HCT116 (cell line): ENCODE measurements at regions not wholly inside any gene's neighbourhood (a gene's known extent, or its start where the extent isn't known, plus 50 kb on each side); places are given as distances from the start of the nearest gene placed in this dataset.

Experiments
- ATAC-seq: fragments of 200-7000 bp; cut with Tn5 transposase; 2 replicates; pipeline ENCODE4 v1.9.1; 2020; ENCODE audit warnings: mild to moderate bottlenecking, moderate library complexity
- BruUV-seq: library from RNA; stranded (reverse); fragments of 400-500 nt; replicated peaks from 2 replicates; lab custom pipeline; 2021; lab: Mats Ljungman, UMichigan
- CTCF ChIA-PET: fragments of 300-600 bp; sonication (Branson Sonifier 250); formaldehyde crosslinking; loops from one replicate; lab custom pipeline; 2021; ENCODE audit warnings: antibody characterized with exemption; lab: Charles Lee
- POLR2A ChIA-PET: fragments of 300-600, 350-600 bp; sonication (Branson Sonifier 250); formaldehyde crosslinking; loops from one replicate; lab custom pipeline; 2021; ENCODE audit warnings: antibody characterized with exemption; lab: Charles Lee
- RAD21 ChIA-PET, 2 experiments: fragments of 300-600 bp; sonication (Branson Sonifier 250); formaldehyde crosslinking; loops; one replicate each; lab custom pipeline; 2023; ENCODE audit warnings: low total read pairs in 2 of 2; ENCODE audit not compliant: uncharacterized antibody in 2 of 2, unreplicated experiment in 2 of 2, low non-redundant PET in 1 of 2; lab: Charles Lee
- DNase-seq: peaks from one replicate; pipeline ENCODE4 v3.0.0-alpha.2; 2010; ENCODE audit warnings: low read depth, low spot score
- H2AFZ ChIP-seq: fragments of 200-600 bp; shearing (Covaris generic), sonication (generic); 2 replicates; pipeline ENCODE4 v1.6.1; 2017; ENCODE audit warnings: low read depth, mixed run types, mixed read lengths, antibody characterized with exemption, low read length; ENCODE audit not compliant: poor library complexity, severe bottlenecking
- H3K27ac ChIP-seq: 2 replicates; pipeline ENCODE4 v1.5.1; 2012; ENCODE audit warnings: low read depth, low read length
- H3K27me3 ChIP-seq: fragments of 200-600 bp; sonication (generic); 2 replicates; pipeline ENCODE4 v1.6.1; 2016; ENCODE audit warnings: mixed run types, low read length, mixed read lengths; ENCODE audit not compliant: insufficient read depth
- H3K36me3 ChIP-seq, 2 experiments: fragments of 200-500 bp in 1 of 2; fragments of 200-600 bp in 1 of 2; sonication (Bioruptor generic) in 1 of 2; sonication (generic) in 1 of 2; 2 replicates each; pipeline versions ENCODE4 v1.5.1 to v1.6.1; 2014 to 2016; ENCODE audit warnings: low read length in 2 of 2, inconsistent platforms in 1 of 2, mixed read lengths in 1 of 2, mixed run types in 1 of 2; ENCODE audit not compliant: insufficient read depth in 2 of 2, control insufficient read depth in 1 of 2
- H3K4me1 ChIP-seq, 2 experiments: fragments of 200-600 bp in 1 of 2; sonication (generic) in 1 of 2; 2 replicates each; pipeline versions ENCODE4 v1.5.1 to v1.6.1; 2012 to 2017; ENCODE audit warnings: low read length in 2 of 2, inconsistent platforms in 1 of 2, mild to moderate bottlenecking in 1 of 2, mixed read lengths in 1 of 2, mixed run types in 1 of 2, moderate library complexity in 1 of 2; ENCODE audit not compliant: insufficient read depth in 2 of 2, control insufficient read depth in 1 of 2
- H3K4me2 ChIP-seq: fragments of 200-600 bp; sonication (generic); 2 replicates; pipeline ENCODE4 v1.6.1; 2017; ENCODE audit warnings: mixed run types, low read length, mixed read lengths
- H3K4me3 ChIP-seq, 2 experiments: fragments of 200-600 bp in 1 of 2; sonication (generic) in 1 of 2; replicated peaks in 1 of 2; 2 replicates each; pipeline ENCODE4 v1.5.1; 2011 to 2016; ENCODE audit warnings: low read length in 2 of 2, control low read depth in 1 of 2, low read depth in 1 of 2, mild to moderate bottlenecking in 1 of 2, mixed read lengths in 1 of 2, mixed run types in 1 of 2
- H3K79me2 ChIP-seq: fragments of 200-600 bp; sonication (generic); 2 replicates; pipeline ENCODE4 v1.6.1; 2017; ENCODE audit warnings: mild to moderate bottlenecking, mixed run types, low read length, moderate library complexity, mixed read lengths; ENCODE audit not compliant: insufficient read depth
- H3K9ac ChIP-seq: fragments of 200-600 bp; sonication (generic); 2 replicates; pipeline ENCODE4 v1.6.1; 2016; ENCODE audit warnings: low read length, mixed read lengths
- H3K9me2 ChIP-seq: fragments of 200-600 bp; sonication (generic), shearing (Covaris generic); 2 replicates; pipeline ENCODE4 v1.6.1; 2017; ENCODE audit warnings: mixed run types, mild to moderate bottlenecking, moderate library complexity; ENCODE audit not compliant: insufficient read depth
- H3K9me3 ChIP-seq, 2 experiments: fragments of 200-500 bp in 1 of 2; fragments of 200-600 bp in 1 of 2; sonication (Bioruptor generic) in 1 of 2; sonication (generic) in 1 of 2; 2 replicates each; pipeline ENCODE4 v1.6.1; 2014 to 2017; ENCODE audit warnings: low read length in 2 of 2, mixed read lengths in 2 of 2, inconsistent platforms in 1 of 2, low read depth in 1 of 2, mild to moderate bottlenecking in 1 of 2, mixed run types in 1 of 2, moderate library complexity in 1 of 2; ENCODE audit not compliant: control insufficient read depth in 1 of 2, insufficient read depth in 1 of 2
- H4K20me1 ChIP-seq: fragments of 200-600 bp; sonication (generic), shearing (Covaris generic); 2 replicates; pipeline ENCODE4 v1.6.1; 2017; ENCODE audit warnings: mixed run types, mild to moderate bottlenecking, moderate library complexity; ENCODE audit not compliant: insufficient read depth
- CEBPB ChIP-seq: IDR thresholded peaks from 2 replicates; pipeline ENCODE4 v1.6.1; 2012; ENCODE audit warnings: low read depth
- EGR1 ChIP-seq: IDR thresholded peaks from 2 replicates; pipeline ENCODE4 v1.6.1; 2012; ENCODE audit warnings: low read depth
- ELF1 ChIP-seq: IDR thresholded peaks from 2 replicates; pipeline ENCODE4 v1.6.1; 2012; ENCODE audit warnings: low read depth, borderline replicate concordance
- FOSL1 ChIP-seq: IDR thresholded peaks from 2 replicates; pipeline ENCODE4 v1.6.1; 2012; ENCODE audit warnings: low read depth
- JUND ChIP-seq: IDR thresholded peaks from 2 replicates; pipeline ENCODE4 v1.6.1; 2012
- POLR2A ChIP-seq: IDR thresholded peaks from 2 replicates; pipeline ENCODE4 v1.7.0; 2011; ENCODE audit warnings: borderline replicate concordance; ENCODE audit not compliant: insufficient read depth, insufficient read length; ENCODE audit errors: extremely low read depth
- POLR2AphosphoS5 ChIP-seq: IDR thresholded peaks from 2 replicates; pipeline ENCODE4 v1.6.1; 2011; ENCODE audit warnings: mild to moderate bottlenecking, low read depth, low read length, moderate library complexity
- RAD21 ChIP-seq: IDR thresholded peaks from 2 replicates; pipeline ENCODE4 v1.6.1; 2012; ENCODE audit warnings: low read depth, mild to moderate bottlenecking
- SIN3A ChIP-seq: IDR thresholded peaks from 2 replicates; pipeline ENCODE4 v1.6.1; 2012; ENCODE audit warnings: low read depth
- SP1 ChIP-seq: IDR thresholded peaks from 2 replicates; pipeline ENCODE4 v1.6.1; 2012; ENCODE audit warnings: low read depth
- TCF7L2 ChIP-seq: IDR thresholded peaks from 2 replicates; pipeline ENCODE4 v1.7.0; 2011; ENCODE audit warnings: borderline replicate concordance, inconsistent platforms; ENCODE audit not compliant: insufficient read depth, insufficient read length; ENCODE audit errors: extremely low read depth
- YY1 ChIP-seq: IDR thresholded peaks from 2 replicates; pipeline ENCODE4 v1.6.1; 2011; ENCODE audit warnings: low read length, low read depth, moderate library complexity, mild to moderate bottlenecking; ENCODE audit not compliant: insufficient replicate concordance; ENCODE audit errors: extremely low read depth
- ZFX ChIP-seq: fragments of 450-650 bp; IDR thresholded peaks from 2 replicates; pipeline ENCODE4 v1.6.1; 2017
- ZNF274 ChIP-seq: fragments of 200-500 bp; sonication (Bioruptor generic); IDR thresholded peaks from 2 replicates; pipeline ENCODE4 v1.6.1; 2014; ENCODE audit warnings: mild to moderate bottlenecking, low read depth, low read length, inconsistent platforms
- intact Hi-C: fragments of 100-400 bp; cut with micrococcal nuclease; formaldehyde crosslinking; loops from 2 replicates; pipeline ENCODE4 v1.10.0; 2022
- TF ChIP-seq, protein P1 (sequence below): IDR thresholded peaks from 2 replicates; pipeline ENCODE4 v1.6.1; 2011; ENCODE audit warnings: mild to moderate bottlenecking, low read length, moderate library complexity; ENCODE audit not compliant: insufficient replicate concordance; ENCODE audit errors: extremely low read depth
- TF ChIP-seq, protein P2 (sequence below): IDR thresholded peaks from 2 replicates; pipeline ENCODE4 v1.6.1; 2012

DNA sequence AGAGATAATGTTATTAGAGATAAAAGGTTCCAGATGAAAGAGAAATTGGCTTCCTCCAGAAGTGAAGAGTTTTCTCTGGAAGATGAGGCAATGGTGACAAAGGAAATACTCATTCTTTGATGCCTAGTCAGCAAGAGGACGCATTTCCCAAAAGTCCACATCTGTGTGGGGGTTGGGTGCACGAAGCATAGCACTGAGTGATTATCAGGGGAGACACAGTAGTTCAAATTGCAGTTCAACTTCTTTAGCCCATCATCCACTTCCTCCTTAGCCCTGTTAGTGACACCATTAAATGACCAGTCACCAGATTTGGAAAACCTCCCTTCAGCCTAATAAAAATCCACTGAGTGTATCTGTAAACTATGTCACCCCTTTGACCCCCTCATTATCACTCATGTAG is 80.9 kb upstream of the PHLPP1 start:
- H3K9me3 ChIP-seq, result no peaks in the 10 kb centered on the region
- ChIA-PET CTCF (no interaction called here), RAD21 (no interaction called here), POLR2A (no interaction called here)
- no peaks in the 10 kb centered on the region for H3K27me3 ChIP-seq
- H4K20me1 ChIP-seq, result no peaks in the 10 kb centered on the region
- no peaks in the 10 kb centered on the region for H3K79me2 ChIP-seq
- no peak for TF ChIP-seq TCF7L2
- TF ChIP-seq JUND, result no peak
- no peak for TF ChIP-seq ELF1
- no peak for TF ChIP-seq SP1
- TF ChIP-seq RAD21, result no peak
- TF ChIP-seq ZFX, result no peak
- TF ChIP-seq FOSL1, result no peak
- TF ChIP-seq ZNF274, result no peak
- TF ChIP-seq SIN3A, result no peak
- no peak for TF ChIP-seq POLR2A
- intact Hi-C loops, result no loop called here
- H3K36me3 ChIP-seq, result no peaks in the 10 kb centered on the region
- peak overlapping the region; percentile 42 for H3K4me2 ChIP-seq
- no peak overlapping the region for H3K4me3 ChIP-seq
- DNase-seq (no peak), ATAC-seq (no peak)
- H3K9ac ChIP-seq, result no peak overlapping the region
- BruUV-seq, result no TSS peak
- H3K9me2 ChIP-seq, result no peaks in the 10 kb centered on the region
- H3K4me1 ChIP-seq, result peaks cover 6 to 12% of the 10 kb centered on the region in 2 experiments; a peak in 3 of 4 replicates
- no peak overlapping the region for H3K27ac ChIP-seq
- no peak overlapping the region for H2AFZ ChIP-seq

DNA sequence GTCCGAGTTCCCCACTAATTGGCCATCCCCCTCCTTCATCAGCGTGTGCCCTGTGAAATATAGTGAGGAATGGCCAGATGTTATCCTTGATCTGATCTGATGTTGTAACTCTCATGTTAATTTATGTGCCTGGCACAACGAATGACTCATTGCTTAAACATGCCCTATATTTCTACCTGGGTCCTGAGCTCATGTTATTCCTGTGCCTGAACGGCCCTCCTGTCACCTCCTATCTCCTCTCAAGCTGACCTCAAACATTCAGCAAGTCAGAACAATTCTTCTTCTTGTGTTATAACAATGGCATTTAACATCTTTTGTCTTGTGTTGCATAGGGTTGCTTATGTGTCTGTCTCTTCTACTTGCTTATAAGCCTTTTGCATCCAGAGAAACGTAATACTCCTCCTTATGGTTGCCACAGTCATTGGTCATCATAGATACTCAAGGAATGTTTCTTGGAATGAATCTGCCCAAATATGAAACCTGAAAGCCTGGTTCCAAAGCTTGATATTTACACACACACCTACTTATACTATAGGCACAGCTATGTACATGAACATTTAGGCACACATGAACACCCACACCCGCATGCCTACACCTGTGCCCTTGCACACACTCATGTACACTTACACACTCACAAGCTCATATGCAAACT is 80.2 kb upstream of the PHLPP1 start:
- intact Hi-C loops, result no loop called here

More for the DNA sequence above, 80.2 kb upstream of the PHLPP1 start:
- ATAC-seq (peak; percentile 60), DNase-seq (no peak)
- Histone ChIP-seq H4K20me1 (no peaks in the 10 kb centered on the region), H3K27me3 (no peaks in the 10 kb centered on the region), H3K27ac (no peak overlapping the region), H3K9me3 (no peaks in the 10 kb centered on the region), H3K4me1 (peaks cover 6 to 12% of the 10 kb centered on the region in 2 experiments; a peak in 3 of 4 replicates), H3K36me3 (no peaks in the 10 kb centered on the region), H3K4me2 (peak overlapping the region; percentile 42), H3K4me3 (no peak overlapping the region), H3K79me2 (no peaks in the 10 kb centered on the region), H2AFZ (no peak overlapping the region), H3K9me2 (no peaks in the 10 kb centered on the region), H3K9ac (no peak overlapping the region)
- BruUV-seq, result no TSS peak
- TF ChIP-seq SIN3A (no peak), ZNF274 (no peak), CEBPB (0 out of 2 replicates have a peak, but pooled peaks have one; percentile 22), POLR2AphosphoS5 (no peak), JUND (0 out of 2 replicates have a peak, but pooled peaks have one; percentile 26), FOSL1 (peak; percentile 31; the same call in 1 of the 2 replicates), ELF1 (no peak), EGR1 (no peak), YY1 (no peak)
- TF ChIP-seq, protein P1, sequence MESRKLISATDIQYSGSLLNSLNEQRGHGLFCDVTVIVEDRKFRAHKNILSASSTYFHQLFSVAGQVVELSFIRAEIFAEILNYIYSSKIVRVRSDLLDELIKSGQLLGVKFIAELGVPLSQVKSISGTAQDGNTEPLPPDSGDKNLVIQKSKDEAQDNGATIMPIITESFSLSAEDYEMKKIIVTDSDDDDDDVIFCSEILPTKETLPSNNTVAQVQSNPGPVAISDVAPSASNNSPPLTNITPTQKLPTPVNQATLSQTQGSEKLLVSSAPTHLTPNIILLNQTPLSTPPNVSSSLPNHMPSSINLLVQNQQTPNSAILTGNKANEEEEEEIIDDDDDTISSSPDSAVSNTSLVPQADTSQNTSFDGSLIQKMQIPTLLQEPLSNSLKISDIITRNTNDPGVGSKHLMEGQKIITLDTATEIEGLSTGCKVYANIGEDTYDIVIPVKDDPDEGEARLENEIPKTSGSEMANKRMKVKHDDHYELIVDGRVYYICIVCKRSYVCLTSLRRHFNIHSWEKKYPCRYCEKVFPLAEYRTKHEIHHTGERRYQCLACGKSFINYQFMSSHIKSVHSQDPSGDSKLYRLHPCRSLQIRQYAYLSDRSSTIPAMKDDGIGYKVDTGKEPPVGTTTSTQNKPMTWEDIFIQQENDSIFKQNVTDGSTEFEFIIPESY, result no peak
- TF ChIP-seq, protein P2, sequence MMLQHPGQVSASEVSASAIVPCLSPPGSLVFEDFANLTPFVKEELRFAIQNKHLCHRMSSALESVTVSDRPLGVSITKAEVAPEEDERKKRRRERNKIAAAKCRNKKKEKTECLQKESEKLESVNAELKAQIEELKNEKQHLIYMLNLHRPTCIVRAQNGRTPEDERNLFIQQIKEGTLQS, result no peak
- POLR2A ChIA-PET, result no interaction called here
- RAD21 ChIA-PET, result no interaction called here
- CTCF ChIA-PET, result interaction anchor here (0.6 kb wide), 1 partner anchor 389 kb away, joined by 3 read pairs; no protein-coding TSS in a partner anchor
